Esophagus muscularis mucosa (tissue), 4 donors: ENCODE measurements at regions not wholly inside any gene's neighbourhood (a gene's known extent, or its start where the extent isn't known, plus 50 kb on each side); places are given as distances from the start of the nearest gene placed in this dataset.

ENCODE experiments used
- DNase-seq: peaks from one replicate; pipeline ENCODE4 v3.0.0-alpha.2; 2017; ENCODE audit errors: extremely low spot score
- H3K27ac ChIP-seq, 4 donors: fragments of 200-600 bp; sonication (generic); replicated peaks in 1 of 4; 1 replicate in 3 of 4; 2 replicates in 1 of 4; pipeline ENCODE4 v1.5.1; 2016 to 2019; ENCODE audit warnings: mild to moderate bottlenecking in 1 of 4
- H3K27me3 ChIP-seq, 4 donors: fragments of 200-600 bp; sonication (generic); one replicate each; pipeline versions ENCODE4 v1.5.1 to v1.6.0; 2016 to 2019
- H3K36me3 ChIP-seq, 4 donors: fragments of 200-600 bp; sonication (generic); one replicate each; pipeline ENCODE4 v1.5.1; 2016 to 2019
- H3K4me1 ChIP-seq, 4 donors: fragments of 200-600 bp; sonication (generic); one replicate each; pipeline ENCODE4 v1.5.1; 2016 to 2019
- H3K4me3 ChIP-seq, 4 donors: fragments of 200-600 bp; sonication (generic); 1 replicate in 2 of 4; 2 replicates in 2 of 4; pipeline ENCODE4 v1.5.1; 2016 to 2019; ENCODE audit warnings: mild to moderate bottlenecking in 4 of 4, moderate library complexity in 1 of 4
- H3K9me3 ChIP-seq, 4 donors: fragments of 200-600 bp; sonication (generic); 1 replicate in 3 of 4; 2 replicates in 1 of 4; pipeline ENCODE4 v1.5.1; 2016 to 2019
- EP300 ChIP-seq: sonication (generic); formaldehyde crosslinking; IDR thresholded peaks from one replicate; pipeline ENCODE4 v1.6.1; 2017; ENCODE audit warnings: antibody characterized with exemption
- POLR2A ChIP-seq: fragments of 450-650 bp; IDR thresholded peaks from one replicate; pipeline ENCODE4 v1.6.1; 2017; ENCODE audit warnings: antibody characterized with exemption, moderate library complexity, mild to moderate bottlenecking, low read depth
- POLR2AphosphoS5 ChIP-seq, 2 donors: sonication (generic); formaldehyde crosslinking; IDR thresholded peaks; one replicate each; pipeline ENCODE4 v1.6.1; 2017; ENCODE audit warnings: antibody characterized with exemption in 2 of 2
- WGBS: methylation state at CpG from one replicate; pipeline ENCODE4 v1.1.5; 2018; 5-methylcytosine and 5-hydroxymethylcytosine counted together
- intact Hi-C: fragments of 100-400 bp; cut with DNase I; formaldehyde crosslinking; loops from one replicate; pipeline ENCODE4 v1.15.1; 2023
- TF ChIP-seq, protein P1 (sequence below), 3 experiments: fragments of 200-600 bp in 2 of 3; fragments of 450-650 bp in 1 of 3; sonication (generic) in 2 of 3; IDR thresholded peaks; one replicate each; pipeline ENCODE4 v1.5.1; 2017 to 2019; ENCODE audit warnings: antibody characterized with exemption in 3 of 3, mild to moderate bottlenecking in 2 of 3, moderate library complexity in 1 of 3

DNA sequence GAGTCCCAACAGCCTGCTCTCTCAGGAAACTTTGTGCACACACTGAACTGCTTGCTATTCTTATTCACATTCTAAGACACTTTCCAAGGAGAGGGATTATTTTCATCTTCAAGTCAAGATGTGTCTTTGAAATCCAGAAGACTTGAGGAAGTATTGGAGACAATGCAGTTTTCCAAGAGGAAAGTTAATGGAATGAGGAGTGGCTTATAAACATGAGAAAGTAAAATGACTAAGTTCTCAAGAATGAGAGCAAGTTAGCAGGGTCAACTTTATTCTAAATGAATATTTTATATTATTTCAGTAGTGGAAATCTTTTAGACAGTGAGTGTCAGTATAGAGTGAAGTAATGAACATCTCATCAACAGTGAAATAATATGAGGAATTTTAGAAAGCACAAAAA, 1239.3 kb downstream of the MRPL39 start:
- H3K36me3 ChIP-seq = no peaks in the 10 kb centered on the region
- H3K4me1 ChIP-seq = no peaks in the 10 kb centered on the region
- H3K27me3 ChIP-seq = no peaks in the 10 kb centered on the region
- intact Hi-C loops = no loop called here
- no peak overlapping the region for H3K27ac ChIP-seq
- no peak overlapping the region for H3K4me3 ChIP-seq
- no peak for DNase-seq
- H3K9me3 ChIP-seq = no peaks in the 10 kb centered on the region
- no peak for TF ChIP-seq EP300
- no peak for TF ChIP-seq POLR2AphosphoS5 (IDR thresholded peaks at IDR 0.05)
- TF ChIP-seq, protein P1, sequence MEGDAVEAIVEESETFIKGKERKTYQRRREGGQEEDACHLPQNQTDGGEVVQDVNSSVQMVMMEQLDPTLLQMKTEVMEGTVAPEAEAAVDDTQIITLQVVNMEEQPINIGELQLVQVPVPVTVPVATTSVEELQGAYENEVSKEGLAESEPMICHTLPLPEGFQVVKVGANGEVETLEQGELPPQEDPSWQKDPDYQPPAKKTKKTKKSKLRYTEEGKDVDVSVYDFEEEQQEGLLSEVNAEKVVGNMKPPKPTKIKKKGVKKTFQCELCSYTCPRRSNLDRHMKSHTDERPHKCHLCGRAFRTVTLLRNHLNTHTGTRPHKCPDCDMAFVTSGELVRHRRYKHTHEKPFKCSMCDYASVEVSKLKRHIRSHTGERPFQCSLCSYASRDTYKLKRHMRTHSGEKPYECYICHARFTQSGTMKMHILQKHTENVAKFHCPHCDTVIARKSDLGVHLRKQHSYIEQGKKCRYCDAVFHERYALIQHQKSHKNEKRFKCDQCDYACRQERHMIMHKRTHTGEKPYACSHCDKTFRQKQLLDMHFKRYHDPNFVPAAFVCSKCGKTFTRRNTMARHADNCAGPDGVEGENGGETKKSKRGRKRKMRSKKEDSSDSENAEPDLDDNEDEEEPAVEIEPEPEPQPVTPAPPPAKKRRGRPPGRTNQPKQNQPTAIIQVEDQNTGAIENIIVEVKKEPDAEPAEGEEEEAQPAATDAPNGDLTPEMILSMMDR (IDR thresholded peaks at IDR 0.05) = no peak
- no peak for TF ChIP-seq POLR2A

DNA sequence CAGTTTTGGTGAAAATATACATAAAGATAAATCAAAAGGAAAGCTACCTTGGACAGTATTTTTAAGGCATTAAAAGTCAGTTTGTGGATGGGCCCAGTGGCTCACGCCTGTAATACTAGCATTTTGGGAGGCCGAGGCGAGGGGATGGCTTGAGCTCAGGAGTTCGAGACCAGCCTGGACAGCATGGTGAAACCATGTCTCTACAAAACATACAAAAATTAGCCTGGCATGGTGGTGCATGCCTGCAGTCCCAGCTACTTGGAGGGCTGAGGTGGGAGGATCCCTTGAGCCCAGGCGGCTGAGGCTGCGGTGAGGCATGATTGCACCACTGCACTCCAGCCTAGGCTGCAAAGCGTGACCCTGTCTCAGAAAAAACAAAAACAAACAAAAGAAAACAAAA, 1253.8 kb downstream of the MRPL39 start:
- Histone ChIP-seq H3K9me3 (no peaks in the 10 kb centered on the region), H3K36me3 (no peaks in the 10 kb centered on the region), H3K4me1 (no peaks in the 10 kb centered on the region), H3K27me3 (no peaks in the 10 kb centered on the region), H3K27ac (no peak overlapping the region), H3K4me3 (no peak overlapping the region)
- WGBS = 77% methylated on average over 7 of the region's 7 CpGs
- TF ChIP-seq, protein P1 (IDR thresholded peaks at IDR 0.05) = no peak
- TF ChIP-seq POLR2A (no peak), EP300 (no peak), POLR2AphosphoS5 (IDR thresholded peaks at IDR 0.05) (no peak)
- DNase-seq = no peak
- intact Hi-C loops = no loop called here

DNA sequence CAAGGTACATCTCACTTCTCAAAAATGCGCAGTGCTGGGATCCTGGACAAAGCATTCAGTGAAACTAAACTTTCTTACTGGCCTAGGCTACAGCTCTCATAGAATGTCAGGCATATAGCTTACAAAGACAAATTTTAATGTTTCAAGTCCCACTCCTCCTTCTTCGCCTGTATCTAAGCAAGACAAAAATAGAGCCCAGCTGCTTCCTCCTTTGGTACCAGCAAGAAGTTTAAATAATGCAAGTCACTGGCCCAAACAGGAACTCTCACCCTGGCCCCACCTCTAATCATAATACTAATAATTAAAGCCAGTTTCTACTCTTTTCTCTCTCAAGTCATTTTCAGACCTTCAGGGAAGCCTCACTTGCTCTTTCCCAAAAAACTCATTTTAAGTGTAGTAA, 1267.9 kb downstream of the MRPL39 start:
- H3K27me3 ChIP-seq = no peaks in the 10 kb centered on the region
- H3K4me1 ChIP-seq = no peaks in the 10 kb centered on the region
- H3K36me3 ChIP-seq = no peaks in the 10 kb centered on the region
- WGBS = 59% methylated on average over 2 of the region's 2 CpGs
- H3K4me3 ChIP-seq = no peak overlapping the region
- DNase-seq = no peak
- no peaks in the 10 kb centered on the region for H3K9me3 ChIP-seq
- TF ChIP-seq POLR2AphosphoS5 (IDR thresholded peaks at IDR 0.05) (no peak), EP300 (no peak), POLR2A (no peak)
- TF ChIP-seq, protein P1 (IDR thresholded peaks at IDR 0.05) = no peak
- intact Hi-C loops = no loop called here
- no peak overlapping the region for H3K27ac ChIP-seq

DNA sequence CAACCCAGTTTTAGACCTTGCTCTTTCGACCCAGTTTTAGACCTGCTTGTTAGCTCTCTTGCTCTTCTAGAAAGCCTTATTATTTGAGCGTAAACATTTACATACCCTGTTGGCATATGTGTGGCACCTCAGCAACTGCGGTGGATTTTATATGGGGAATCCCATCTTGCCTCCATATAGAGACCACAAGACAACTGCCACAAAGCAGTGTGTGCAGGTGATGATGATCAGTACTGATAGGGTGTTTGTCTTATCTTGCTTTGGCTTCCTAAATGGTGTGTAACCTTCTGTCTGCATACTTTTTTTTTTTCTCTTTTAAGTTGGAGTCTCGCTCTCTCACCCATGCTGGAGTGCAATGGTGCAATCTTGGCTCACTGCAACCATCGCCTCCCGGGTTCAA, 1270.8 kb downstream of the MRPL39 start:
- Histone ChIP-seq H3K4me1 (no peaks in the 10 kb centered on the region), H3K27ac (no peak overlapping the region), H3K36me3 (no peaks in the 10 kb centered on the region), H3K4me3 (no peak overlapping the region), H3K9me3 (no peaks in the 10 kb centered on the region), H3K27me3 (no peaks in the 10 kb centered on the region)
- intact Hi-C loops = no loop called here
- DNase-seq = no peak
- WGBS = 94% methylated on average over 6 of the region's 6 CpGs
- TF ChIP-seq, protein P1 (IDR thresholded peaks at IDR 0.05) = no peak
- TF ChIP-seq EP300 (no peak), POLR2AphosphoS5 (IDR thresholded peaks at IDR 0.05) (no peak), POLR2A (no peak)

DNA sequence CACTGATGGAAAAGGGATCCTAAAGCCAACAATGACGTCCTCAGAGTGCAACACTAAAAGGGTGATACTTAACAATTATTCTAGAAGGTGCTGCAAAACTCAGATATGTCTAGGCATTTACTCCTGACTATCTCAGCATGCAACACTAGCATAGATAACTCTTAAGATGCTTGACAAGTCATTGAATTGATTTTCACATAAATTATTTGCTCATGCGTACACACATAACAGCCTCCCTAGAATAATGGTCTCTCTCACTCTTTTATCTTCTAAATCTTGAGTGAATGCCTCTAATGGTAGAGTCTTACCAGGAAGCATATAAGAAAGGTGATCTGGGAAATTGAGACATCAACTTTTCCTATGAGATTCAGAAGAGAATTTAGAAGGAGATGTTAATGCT, 1283.7 kb downstream of the MRPL39 start:
- Histone ChIP-seq H3K9me3 (no peaks in the 10 kb centered on the region), H3K4me3 (no peak overlapping the region), H3K36me3 (no peaks in the 10 kb centered on the region), H3K27ac (no peak overlapping the region), H3K27me3 (no peaks in the 10 kb centered on the region), H3K4me1 (no peaks in the 10 kb centered on the region)
- DNase-seq = no peak
- WGBS = 79% methylated on average over 2 of the region's 2 CpGs
- TF ChIP-seq POLR2AphosphoS5 (IDR thresholded peaks at IDR 0.05) (no peak), EP300 (no peak), POLR2A (no peak)
- TF ChIP-seq, protein P1 (IDR thresholded peaks at IDR 0.05) = no peak
- intact Hi-C loops = no loop called here
